IPS-15b (cell line): ENCODE measurements at regions not wholly inside any gene's neighbourhood (a gene's known extent, or its start where the extent isn't known, plus 50 kb on each side); places are given as distances from the start of the nearest gene placed in this dataset.

Source experiments
- H3K27me3 ChIP-seq: one replicate; pipeline ENCODE4 v1.6.1; 2013; ENCODE audit warnings: low read length; ENCODE audit not compliant: control insufficient read depth, insufficient read depth
- H3K36me3 ChIP-seq: one replicate; pipeline ENCODE4 v1.6.1; 2013; ENCODE audit warnings: low read length; ENCODE audit not compliant: control insufficient read depth, insufficient read depth
- H3K4me1 ChIP-seq: one replicate; pipeline ENCODE4 v1.6.1; 2013; ENCODE audit warnings: mild to moderate bottlenecking, low read length; ENCODE audit not compliant: control insufficient read depth, insufficient read depth
- H3K4me3 ChIP-seq: one replicate; pipeline ENCODE4 v1.5.1; 2013; ENCODE audit warnings: low read depth, low read length
- H3K9ac ChIP-seq: one replicate; pipeline ENCODE4 v1.6.1; 2013; ENCODE audit warnings: low read depth, mild to moderate bottlenecking, low read length
- H3K9me3 ChIP-seq: one replicate; pipeline ENCODE4 v1.6.1; 2013; ENCODE audit warnings: mild to moderate bottlenecking, low read length; ENCODE audit not compliant: control insufficient read depth, insufficient read depth

DNA sequence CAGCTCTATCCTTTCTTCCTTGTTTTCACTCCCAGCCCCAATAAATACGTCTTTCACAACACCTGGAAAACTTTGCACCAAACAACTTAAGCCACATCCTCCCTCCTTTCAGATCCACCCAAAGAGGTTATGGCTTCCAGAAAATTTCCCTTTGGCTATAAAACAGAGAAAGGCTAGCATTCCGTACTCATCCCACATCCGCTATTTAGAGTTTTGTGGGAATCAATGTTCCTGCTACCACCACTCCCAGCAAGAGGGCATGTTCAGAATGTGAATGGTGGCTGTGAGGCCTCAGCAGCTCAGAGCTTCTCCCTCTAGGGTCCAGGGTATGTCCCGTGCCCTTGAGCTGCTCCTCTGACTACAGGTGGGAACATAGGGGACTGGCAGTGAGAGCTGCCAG, 214.6 kb downstream of the NCK2 start:
- Histone ChIP-seq H3K4me3 (no peak overlapping the region), H3K27me3 (peaks cover 11% of the 10 kb centered on the region), H3K9me3 (no peaks in the 10 kb centered on the region), H3K4me1 (peaks cover 8% of the 10 kb centered on the region), H3K9ac (no peak overlapping the region), H3K36me3 (no peaks in the 10 kb centered on the region)

GRCh38 chr2:105954891-105955290, 210.2 kb downstream of the NCK2 start:
- no peaks in the 10 kb centered on the region for H3K9me3 ChIP-seq
- H3K36me3 ChIP-seq: no peaks in the 10 kb centered on the region
- H3K27me3 ChIP-seq: peaks cover 39% of the 10 kb centered on the region
- no peak overlapping the region for H3K4me3 ChIP-seq
- peaks cover 7% of the 10 kb centered on the region for H3K4me1 ChIP-seq
- no peak overlapping the region for H3K9ac ChIP-seq

GRCh38 chr2:105953942-105954341, 209.2 kb downstream of the NCK2 start:
- Histone ChIP-seq H3K36me3 (no peaks in the 10 kb centered on the region), H3K27me3 (peaks cover 36% of the 10 kb centered on the region), H3K4me1 (peaks cover 7% of the 10 kb centered on the region), H3K9ac (no peak overlapping the region), H3K4me3 (no peak overlapping the region), H3K9me3 (no peaks in the 10 kb centered on the region)

- Histone ChIP-seq H3K4me1 (peaks cover 7% of the 10 kb centered on the region), H3K36me3 (no peaks in the 10 kb centered on the region), H3K27me3 (peaks cover 37% of the 10 kb centered on the region), H3K4me3 (no peak overlapping the region), H3K9me3 (no peaks in the 10 kb centered on the region), H3K9ac (no peak overlapping the region)
Measured at GRCh38 chr2:105952131-105952530, 207.4 kb downstream of the NCK2 start.

GRCh38 chr2:105951384-105951694, 206.6 kb downstream of the NCK2 start:
- Histone ChIP-seq H3K4me1 (peaks cover 7% of the 10 kb centered on the region), H3K9me3 (no peaks in the 10 kb centered on the region), H3K9ac (no peak overlapping the region), H3K4me3 (no peak overlapping the region), H3K36me3 (no peaks in the 10 kb centered on the region), H3K27me3 (peaks cover 39% of the 10 kb centered on the region)

- Histone ChIP-seq H3K27me3 (peaks cover 39% of the 10 kb centered on the region), H3K4me3 (no peak overlapping the region), H3K4me1 (peaks cover 7% of the 10 kb centered on the region), H3K9ac (no peak overlapping the region), H3K36me3 (no peaks in the 10 kb centered on the region), H3K9me3 (no peaks in the 10 kb centered on the region)
Measured at GRCh38 chr2:105950521-105951383, 206.0 kb downstream of the NCK2 start.

- H3K36me3 ChIP-seq: no peaks in the 10 kb centered on the region
- no peak overlapping the region for H3K9ac ChIP-seq
- H3K4me1 ChIP-seq: no peaks in the 10 kb centered on the region
- H3K4me3 ChIP-seq: no peak overlapping the region
- peaks cover 9% of the 10 kb centered on the region for H3K27me3 ChIP-seq
- H3K9me3 ChIP-seq: no peaks in the 10 kb centered on the region
Measured at GRCh38 chr2:105943977-105944376, 199.3 kb downstream of the NCK2 start.
